ENCODE measurements at regions not wholly inside any gene's neighbourhood (a gene's known extent, or its start where the extent isn't known, plus 50 kb on each side); places are given as distances from the start of the nearest gene placed in this dataset.

GRCh38 chr4:121221608-121222007 lies 57.5 kb upstream of the TNIP3 start:
- DNase-seq: no peak

- DNase-seq: no peak
Measured at GRCh38 chr4:121221201-121221600, 57.1 kb upstream of the TNIP3 start.

GRCh38 chr4:121220698-121221097 lies 56.6 kb upstream of the TNIP3 start:
- DNase-seq: no peak

GRCh38 chr4:121219227-121219626 lies 55.1 kb upstream of the TNIP3 start:
- no peak for DNase-seq

- no peak for DNase-seq
Measured at GRCh38 chr4:121217351-121217750, 53.2 kb upstream of the TNIP3 start.

GRCh38 chr4:121216461-121216860 lies 52.3 kb upstream of the TNIP3 start:
- DNase-seq: no peak

- no peak for DNase-seq
Measured at GRCh38 chr4:121213940-121214339, 49.8 kb upstream of the TNIP3 start.
